NCI-H2029 treated with DMSO at 0.1 percent for 48 hours (cell line): ENCODE measurements at regions not wholly inside any gene's neighbourhood (a gene's known extent, or its start where the extent isn't known, plus 50 kb on each side); places are given as distances from the start of the nearest gene placed in this dataset.
"Not testable (repeated sequence)": the region's sequence is repeated elsewhere in the genome, so short reads cannot be mapped to it uniquely, and the experiment has no call there.

Experiments used
- DNase-seq: peaks from one replicate; lab custom pipeline; 2025; lab: John Stamatoyannopoulos, UW

DNA sequence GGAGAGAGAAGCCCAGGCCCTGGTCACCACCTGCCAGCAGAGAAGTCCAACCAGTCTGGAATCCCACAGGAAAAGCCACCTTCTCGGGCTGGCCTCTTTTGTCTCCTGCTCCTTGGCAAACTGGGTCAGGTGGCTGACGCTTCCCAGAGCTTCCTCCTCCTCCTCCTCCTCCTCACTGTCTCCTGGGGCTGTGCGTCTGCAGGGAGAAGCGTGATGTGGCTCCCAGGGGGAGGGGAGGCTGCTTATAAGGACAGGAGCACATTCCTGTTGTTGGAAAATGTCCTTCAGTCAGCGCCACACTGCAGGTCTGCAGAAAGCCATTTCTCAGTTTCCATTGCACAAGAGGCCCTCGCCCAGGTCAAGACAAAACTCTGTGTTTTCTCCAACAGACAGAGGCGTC lies 1316.5 kb downstream of the BRD1 start:
- no peak for DNase-seq

DNA sequence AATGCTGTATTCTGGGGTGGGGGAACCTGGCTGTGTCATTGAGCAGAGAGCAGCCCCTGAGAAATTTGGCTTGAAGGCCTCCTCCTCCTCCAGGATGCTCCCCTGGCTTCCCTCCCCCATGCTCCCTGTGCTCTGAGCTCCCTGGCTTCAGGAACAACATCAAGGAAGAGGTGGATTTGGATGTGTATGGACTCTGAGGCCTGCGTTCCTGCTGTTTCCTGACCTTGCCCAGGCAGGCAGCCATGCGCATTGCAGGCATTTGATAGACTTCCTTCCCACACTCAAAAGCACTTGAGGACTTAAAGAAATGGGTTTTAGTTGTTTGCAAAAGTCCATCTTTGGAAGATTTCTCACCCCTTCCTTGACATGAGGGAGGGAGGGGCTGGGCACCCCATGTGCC lies 1317.1 kb downstream of the BRD1 start:
- DNase-seq = no peak

DNA sequence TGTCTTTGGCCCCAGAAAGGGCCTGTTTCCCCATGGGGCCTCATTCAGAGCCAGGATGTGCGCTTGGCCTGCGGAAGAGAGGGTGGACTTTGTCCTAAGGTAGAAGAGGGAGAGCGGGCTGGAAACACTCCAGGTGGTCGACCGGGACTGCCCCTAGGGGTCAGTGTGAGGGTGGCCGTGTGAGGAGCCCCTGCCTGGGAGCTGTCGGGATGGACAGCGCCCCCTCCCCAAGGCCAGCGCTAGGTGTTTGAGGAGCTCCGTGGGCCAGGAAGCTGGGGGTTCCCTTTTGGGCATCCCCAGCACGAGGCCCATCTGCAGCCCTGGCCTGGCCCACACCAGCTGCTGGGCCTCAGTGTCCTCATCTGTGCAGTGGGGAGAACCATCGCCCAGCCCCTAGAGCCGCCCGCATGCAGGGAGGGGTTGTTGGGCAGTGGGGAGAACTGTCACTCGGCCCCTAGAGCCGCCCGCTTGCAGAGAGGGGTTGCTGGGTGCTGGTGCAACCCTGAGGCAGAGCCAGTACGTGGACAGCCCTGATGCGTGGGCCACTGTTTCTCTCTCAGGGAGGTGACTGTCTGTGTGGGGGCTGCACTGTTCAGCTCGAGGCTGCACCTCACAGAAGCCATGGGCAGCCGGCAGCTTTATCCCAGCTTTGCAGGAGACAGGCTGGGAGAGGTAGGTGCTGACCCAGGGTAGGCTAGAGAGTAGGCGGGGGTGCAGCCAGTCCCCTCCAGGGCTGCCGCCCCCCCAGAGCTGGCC lies 1319.9 kb downstream of the BRD1 start:
- no peak for DNase-seq

DNA sequence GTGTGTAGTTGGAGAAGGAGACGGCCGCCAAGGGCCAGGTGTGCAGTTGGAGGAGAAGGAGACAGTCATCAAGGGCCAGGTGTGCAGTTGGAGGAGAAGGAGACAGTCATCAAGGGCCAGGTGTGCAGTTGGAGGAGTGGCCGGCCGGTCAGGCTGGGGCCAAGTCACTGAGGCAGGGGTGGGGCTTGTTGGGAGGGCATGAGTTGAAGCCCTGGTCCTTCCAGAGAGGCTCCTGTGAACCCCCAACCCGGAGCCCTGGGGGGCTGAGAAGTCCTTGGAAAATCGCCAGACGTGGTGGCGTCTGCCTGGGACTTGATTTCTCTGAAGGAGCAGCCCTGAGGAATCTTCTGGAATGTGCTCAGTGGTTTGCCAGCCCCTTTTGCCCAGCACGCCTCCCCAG lies 1320.5 kb downstream of the BRD1 start:
- DNase-seq = no peak

DNA sequence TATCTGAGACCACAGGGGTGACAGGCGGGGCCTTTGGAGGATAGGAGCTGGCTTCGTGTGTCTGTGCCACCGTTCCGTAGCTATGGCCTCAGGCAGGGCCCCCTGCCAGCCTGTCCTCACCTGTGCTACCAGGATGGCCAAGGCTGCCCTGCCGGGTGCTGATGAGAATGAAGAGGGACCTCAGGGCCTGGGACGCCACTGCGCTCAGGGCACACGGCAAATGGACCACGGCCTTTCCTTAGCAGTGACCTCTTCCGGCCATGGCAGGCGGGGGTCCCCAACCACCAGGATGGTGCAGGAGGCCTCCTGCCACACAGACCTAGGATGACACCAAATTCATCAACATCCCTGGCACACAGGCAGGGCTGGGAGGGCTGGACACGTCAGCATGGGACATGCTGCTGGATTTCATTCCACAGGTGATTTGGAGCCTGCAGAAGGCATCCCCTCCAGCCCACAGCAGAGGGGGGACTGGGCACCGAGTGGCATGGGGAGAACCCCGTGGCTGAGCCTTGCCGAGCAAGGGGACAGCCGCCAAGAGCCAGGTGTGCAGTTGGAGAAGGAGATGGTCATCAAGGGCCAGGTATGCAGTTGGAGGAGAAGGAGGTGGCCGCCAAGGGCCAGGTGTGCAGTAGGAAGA lies 1321.0 kb downstream of the BRD1 start:
- DNase-seq = peak; percentile 17

DNA sequence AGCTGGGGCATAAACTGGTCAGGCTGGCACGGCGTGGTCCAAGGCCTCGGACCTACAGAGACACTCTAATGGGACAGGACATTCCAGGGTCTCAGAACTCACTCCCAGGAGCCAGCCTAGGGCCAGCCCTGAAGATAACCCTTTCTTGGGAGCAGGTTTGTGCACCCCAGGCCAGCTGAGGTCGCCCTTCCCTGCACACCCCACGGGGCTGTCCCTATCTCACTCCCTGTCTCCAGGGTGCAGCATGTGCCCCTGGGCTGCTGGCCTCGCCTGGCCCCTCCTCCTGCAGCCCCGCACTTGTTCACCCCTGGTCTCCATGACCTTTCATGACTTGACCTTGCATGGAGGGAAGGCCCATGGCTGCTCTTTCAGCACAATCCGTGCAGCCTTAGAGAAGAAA lies 1321.8 kb downstream of the BRD1 start:
- DNase-seq = no peak

DNA sequence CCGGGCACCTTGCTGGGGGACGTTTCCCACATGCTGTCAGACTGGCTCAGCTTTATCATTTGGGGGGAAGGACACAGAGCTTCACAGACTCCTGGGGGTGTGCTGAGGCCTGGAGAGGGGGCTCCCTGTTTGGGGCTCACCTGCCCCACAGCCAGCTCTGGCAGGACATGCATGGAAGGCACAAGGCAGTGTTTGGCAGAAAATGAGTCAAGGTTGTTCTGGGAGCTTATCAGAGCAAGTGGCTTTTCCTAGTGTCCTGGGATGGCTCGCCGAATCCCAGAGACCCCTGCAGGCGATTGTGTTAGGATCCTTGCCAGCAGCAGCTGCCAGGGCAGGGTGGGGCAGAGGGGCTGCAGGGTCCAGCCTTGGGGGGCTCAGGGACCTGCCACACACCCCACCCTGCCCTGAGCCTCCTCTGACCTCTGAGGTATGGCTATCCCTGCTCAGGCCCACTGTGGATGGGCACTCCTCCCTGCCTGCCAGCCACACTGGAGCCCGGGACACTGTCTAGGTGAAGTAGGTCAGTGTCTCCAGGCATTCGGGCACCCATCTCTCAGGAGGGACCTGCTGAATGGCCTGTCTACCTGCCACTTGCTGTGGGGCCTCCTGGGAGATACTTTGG lies 1323.0 kb downstream of the BRD1 start:
- no peak for DNase-seq

DNA sequence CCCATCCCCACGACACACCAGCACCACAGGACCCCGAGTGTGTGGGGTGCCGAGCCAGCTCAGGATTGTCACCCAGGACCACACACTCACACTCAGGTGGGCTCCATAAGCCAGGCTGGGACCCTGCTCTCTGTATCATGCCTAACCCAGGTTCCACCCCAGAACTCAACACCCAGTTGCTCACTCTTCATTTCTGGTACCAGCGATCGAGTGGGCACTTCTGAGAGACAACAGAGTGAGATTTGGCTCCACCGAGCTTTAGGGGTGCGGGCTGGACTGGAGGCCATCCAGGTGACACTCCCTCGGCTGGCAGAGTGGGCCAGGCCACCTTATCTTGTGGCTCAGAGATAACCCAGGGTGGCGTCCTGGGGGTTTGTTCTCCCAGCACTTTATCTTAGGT lies 1323.8 kb downstream of the BRD1 start:
- no peak for DNase-seq

DNA sequence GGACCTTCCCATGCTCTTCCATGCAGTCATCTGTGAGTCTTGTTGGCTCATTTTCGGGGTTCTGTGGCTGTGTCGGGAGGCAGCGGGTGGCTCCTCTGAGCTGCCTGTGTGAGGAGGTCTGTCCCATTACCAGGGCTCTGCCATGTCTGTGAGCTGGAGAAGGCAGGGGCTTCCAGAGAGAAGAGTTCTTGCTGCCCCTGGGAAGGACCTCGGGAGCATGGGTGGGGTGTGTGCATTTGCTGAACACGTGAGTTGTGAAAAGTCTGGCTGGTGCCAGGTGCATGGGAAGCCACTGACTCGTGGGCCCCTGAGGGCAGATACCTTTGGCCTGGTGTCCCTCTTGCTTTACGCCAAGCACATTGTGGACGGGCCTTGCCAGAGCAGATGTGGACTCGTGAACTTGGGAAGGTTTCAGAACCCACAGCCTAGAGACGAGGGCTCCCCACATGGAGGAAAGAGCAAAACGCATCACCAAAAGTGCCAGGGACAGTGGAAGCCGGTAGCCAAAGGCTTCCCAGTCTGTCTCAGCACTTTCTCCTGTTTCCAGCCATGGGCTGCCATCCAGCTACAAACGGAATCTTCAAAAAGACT lies 1324.5 kb downstream of the BRD1 start:
- no peak for DNase-seq

DNA sequence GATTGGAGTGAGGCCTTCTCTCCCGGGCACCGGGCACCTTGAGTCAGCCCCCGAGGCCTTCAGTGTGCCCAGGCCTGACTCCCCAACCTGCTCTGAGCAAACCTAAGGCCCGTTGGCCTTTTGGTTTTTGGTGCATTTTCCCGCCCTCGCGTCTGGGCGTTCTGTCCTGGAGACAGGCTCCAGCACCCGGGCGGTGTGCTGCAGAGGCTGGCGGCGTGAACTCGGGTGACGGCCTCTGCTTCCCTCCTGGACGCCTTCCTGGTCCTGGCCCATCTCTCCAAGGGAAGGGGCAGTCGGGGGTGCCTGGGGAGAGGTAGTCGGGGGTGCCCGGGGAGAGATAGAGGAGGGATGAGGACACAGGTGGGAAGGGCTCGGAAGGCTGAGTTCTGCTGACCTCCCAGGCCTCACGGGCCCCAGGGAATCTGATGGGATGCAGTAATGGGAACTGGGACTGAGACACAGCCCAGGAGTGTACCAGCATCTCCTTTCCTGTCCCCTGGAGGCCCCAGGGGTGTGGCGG lies 1326.4 kb downstream of the BRD1 start:
- DNase-seq = no peak

DNA sequence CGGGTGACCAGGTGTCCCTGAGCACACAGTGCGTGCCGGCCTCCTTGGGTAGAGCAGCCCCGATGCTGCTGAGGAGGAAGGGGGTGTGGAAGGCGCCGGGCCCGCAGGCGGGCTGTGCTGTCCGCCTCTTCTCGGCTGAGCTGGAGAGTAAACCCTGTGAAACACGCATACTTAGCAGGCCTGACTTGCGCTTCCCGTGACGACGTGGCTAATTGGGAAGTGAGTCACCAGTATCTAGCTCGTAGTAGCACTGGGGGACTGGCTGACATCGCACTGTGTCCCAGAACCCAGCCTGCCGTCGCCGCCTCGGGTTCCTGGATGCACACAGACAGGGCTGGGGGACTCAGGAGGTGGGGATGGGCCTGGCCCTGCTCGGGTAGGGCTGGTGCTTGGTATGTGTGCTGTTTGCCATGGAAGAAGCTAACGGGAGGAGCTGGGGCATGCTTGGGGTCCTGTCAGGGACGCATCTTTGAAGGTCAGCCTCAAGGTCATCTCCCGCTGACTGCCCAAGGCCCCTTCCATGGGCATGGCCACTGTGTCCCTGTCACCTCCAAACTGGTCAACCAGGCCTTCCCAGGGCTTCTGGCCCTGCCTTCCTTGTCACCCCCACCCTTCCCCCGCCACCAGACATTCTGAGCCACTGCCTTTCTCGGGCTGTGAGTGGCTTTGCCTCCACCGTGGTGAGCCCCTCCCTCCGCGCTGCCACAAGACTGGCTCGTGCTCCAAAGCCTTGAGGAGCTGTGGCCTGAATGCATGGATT lies 1327.0 kb downstream of the BRD1 start:
- no peak for DNase-seq

DNA sequence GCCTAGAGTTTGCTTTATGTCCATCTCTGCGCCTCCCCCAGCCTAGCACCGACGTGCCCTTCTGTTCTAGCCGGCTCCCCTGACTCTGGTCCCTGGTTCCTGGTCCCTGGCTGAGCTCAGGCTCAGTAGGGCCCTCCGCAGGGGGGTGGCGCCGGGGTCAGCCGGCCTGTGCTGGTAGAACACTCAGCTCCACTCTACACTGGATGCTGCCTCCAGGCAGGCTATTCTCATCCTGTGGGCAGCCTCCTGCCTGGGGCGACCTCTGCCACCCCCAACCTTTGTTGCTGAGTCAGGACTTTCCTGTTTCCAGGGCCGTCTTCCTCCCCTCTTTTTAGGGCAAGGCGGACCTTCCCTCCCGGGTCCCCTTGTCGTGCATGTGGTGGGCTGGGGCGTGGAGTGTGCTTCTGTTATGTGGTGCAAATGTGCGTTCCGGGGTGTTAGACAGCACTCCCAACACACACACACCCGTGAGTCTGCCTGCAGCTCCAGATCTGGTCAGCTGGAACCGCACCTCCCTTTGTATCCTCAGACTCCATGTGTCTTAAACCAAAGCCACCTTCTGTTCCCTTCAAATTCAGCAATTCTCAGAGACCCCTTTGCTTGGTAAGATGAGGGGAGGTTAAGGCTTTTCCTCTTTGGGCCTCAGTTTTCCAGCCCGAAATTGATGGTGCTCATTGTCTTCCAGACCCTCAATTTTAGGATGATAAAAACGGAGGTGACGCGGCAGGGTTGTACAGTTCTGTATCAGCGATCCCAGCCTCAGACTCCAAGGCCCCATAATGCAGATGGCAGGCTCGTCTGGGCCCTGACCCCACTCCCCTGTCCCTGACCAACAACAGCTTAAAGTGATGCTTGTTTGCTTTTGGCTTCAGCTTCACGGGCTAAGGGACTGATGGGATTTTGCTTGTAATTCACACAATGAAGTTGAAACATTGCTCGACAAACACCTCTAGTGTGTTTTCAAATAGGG lies 1327.9 kb downstream of the BRD1 start:
- no peak for DNase-seq

DNA sequence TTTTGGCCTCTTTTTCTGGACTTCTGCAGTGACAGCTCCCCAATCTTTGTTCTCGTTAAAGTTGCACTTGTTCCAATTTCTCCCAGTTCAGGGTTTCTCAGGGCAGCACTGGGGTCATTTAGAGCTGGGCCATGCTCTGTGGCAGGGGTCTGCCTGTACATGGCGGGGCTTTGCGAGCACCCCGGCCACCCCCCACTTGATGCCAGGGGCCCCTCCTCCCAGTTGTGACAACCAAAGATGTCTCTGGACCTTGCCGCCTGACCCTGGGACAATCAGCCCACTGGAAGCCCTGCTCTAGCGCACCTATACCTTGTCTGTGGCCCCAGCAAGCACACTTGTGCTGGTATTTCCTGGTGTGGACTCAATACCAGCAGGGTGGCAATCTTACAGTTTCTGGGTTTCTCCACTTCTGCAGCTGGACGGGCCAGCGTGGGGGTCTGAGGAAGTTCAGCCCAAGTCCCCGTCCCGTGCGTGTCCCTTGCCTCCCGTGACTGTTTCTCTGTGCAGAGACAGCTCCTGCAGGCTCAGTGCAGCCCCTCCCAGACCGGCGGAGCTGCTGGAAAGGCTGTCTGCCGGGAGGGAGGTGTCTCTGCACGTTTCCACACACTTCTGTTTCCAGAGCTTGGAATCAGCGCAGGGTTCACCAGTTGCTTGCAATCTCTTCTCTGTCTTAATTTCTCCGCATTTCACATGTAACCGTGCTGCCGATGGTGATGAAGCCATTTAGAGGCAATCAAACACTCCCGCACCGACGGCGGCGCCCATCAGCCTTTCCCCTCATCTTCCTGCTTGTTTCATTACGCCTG lies 1328.9 kb downstream of the BRD1 start:
- DNase-seq = no peak

DNA sequence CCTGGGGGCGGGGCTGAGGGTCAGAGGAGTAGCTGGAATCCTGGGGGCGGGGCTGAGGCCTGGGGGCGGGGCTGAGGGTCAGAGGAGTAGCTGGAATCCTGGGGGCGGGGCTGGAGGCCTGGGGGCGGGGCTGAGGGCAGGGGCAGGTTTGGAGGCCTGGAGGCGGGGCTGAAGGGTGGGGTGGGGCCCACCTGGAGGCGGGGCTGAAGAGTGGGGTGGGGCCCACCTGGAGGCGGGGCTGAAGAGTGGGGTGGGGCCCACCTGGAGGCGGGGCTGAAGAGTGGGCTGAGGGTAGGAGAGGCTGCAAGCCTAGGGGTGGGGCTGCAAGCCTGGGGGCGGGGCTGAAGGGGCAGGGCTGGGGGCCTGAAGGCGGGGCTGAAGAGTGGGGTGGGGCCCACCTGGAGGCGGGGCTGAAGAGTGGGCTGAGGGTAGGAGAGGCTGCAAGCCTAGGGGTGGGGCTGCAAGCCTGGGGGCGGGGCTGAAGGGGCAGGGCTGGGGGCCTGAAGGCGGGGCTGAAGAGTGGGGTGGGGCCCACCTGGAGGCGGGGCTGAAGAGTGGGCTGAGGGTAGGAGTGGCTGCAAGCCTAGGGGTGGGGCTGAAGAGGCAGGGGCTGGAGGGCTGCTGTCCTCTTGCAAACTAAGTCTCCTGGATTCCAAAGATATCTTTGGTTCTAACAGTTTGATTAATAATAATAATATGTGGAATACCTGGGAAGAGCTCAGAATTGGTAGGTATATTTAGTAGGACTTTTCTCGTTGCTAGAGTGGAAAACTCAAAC lies 1329.7 kb downstream of the BRD1 start:
- DNase-seq = not testable (repeated sequence)

DNA sequence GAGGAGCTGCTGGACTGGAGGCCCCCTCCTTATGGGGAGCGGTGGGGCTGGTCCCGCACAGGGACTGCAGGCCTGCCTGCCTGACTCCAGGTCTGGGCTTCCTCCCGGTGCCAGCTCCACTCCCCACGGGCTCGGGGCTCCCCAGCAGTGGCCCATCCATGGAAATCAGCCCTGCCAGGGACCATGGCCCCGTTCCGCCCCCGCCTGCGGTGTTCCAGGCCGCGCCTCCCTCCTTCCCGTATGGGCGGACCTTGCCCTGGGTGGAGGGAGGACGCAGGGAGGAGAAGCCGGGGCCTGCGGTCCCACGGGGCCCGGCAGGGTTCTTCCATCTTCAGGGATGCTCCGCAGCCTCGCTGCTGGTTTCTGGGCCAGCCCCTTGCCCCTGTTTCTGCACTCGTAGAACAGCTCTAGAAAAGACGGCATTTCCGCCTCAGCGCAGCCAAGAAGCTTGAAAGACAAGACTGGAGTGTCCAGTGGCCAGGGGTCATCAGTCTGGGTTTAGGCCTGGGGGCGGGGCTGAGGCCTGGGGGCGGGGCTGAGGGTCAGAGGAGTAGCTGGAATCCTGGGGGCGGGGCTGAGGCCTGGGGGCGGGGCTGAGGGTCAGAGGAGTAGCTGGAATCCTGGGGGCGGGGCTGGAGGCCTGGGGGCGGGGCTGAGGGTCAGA lies 1330.6 kb downstream of the BRD1 start:
- no peak for DNase-seq

DNA sequence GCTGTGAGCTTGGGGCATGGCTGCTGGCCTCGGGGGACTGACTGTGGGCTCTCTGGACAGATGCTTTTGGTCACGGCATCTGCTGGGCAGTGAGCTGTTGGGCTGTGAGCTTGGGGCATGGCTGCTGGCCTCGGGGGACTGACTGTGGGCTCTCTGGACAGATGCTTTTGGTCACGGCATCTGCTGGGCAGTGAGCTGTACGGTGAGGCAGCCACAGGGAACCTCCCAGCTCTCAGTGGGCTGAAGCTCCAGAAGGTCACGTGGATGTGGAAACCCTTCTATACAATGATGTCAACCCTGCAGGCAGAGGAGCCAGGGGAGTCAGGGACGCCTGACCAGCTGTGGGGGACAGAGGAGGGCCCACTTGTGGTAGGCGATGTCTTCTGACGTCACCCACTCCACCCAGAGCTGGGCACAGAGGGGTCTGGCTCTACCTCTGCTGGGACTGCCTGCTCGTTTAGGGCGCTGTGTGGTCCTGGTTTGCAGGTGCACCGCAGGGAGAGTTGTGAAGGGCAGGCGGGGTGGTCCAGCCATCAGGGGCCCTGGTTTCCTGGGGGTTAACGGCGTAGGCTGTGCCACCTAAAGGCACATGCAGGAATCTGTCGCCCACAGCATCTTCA lies 1331.3 kb downstream of the BRD1 start:
- no peak for DNase-seq

DNA sequence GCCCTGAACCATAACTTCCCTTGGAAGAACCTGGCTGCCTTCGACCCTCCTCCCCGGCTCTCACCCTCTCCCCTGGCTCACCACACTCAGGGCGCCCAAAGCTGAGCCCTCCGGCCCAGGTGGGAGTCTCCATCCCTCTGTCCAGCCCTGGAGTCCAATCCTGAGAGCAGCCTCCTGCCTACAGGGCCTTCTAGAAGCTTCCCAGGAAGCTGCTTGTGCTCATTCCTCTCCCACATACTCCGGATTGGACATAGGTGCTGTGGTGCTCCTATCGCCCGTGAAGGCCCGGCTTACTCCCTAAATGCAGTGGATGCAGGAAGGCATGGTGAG lies 1332.0 kb downstream of the BRD1 start:
- no peak for DNase-seq

DNA sequence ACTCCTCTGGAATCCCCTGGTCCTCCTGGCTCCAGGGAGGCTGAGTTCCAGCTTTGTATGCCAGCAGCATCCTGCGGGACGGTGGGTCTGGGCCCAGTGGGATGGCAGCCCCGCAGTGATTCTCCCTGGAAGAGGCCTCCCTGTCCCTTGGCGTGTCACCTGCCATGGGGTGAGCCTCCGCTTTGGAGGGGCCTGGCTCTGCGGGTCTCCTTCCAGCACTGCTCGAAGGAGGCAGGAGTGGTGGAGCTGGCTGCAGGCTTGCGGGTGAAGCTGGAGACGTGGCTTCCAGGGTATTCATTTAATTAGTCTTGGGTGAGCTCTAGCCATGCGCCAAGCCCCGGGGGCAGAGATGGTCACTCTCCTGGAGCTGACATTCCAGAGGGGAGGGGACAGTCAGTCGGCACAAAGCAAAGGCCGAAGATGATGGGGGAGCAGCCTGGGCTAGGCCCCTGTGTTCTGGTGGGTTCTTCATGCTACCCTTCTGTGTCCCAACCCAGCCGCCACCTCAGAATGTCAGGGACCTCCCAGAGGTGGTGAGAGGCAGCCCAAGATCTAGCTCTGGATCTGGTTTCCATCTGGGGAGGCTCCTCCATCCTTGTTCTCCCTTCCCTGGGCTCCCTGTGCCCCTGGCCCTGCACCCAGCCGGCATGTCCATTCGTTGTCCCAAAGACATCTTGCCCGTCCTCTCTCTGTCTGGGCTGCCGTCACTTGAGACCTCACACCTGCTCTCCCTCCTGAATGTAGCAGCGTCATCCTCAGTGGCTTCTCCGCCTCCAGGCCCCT lies 1332.5 kb downstream of the BRD1 start:
- no peak for DNase-seq
